Choroid plexus epithelial cell (primary cell): ENCODE measurements at regions not wholly inside any gene's neighbourhood (a gene's known extent, or its start where the extent isn't known, plus 50 kb on each side); places are given as distances from the start of the nearest gene placed in this dataset.
A peak's percentile ranks its signal among the peaks of the same experiment; 100 is the strongest.

Source experiments
- DNase-seq: peaks from one replicate; pipeline ENCODE4 v3.0.0-alpha.2; 2010; ENCODE audit warnings: low read depth
- H3K4me3 ChIP-seq: 2 replicates; pipeline ENCODE4 v1.5.1; 2011; ENCODE audit warnings: low read depth, mild to moderate bottlenecking, control low read depth, low read length, moderate library complexity
- CTCF ChIP-seq: conservative IDR thresholded peaks from 2 replicates; pipeline ENCODE4 v1.5.1; 2011; ENCODE audit warnings: low read depth, mild to moderate bottlenecking, control low read depth, inconsistent platforms, low read length, moderate library complexity

- H3K4me3 ChIP-seq, result no peak overlapping the region
- TF ChIP-seq CTCF, result no peak
- DNase-seq, result no peak
Observed at GRCh38 chr1:17965515-17966100, 142.0 kb upstream of the IGSF21 start.

DNA sequence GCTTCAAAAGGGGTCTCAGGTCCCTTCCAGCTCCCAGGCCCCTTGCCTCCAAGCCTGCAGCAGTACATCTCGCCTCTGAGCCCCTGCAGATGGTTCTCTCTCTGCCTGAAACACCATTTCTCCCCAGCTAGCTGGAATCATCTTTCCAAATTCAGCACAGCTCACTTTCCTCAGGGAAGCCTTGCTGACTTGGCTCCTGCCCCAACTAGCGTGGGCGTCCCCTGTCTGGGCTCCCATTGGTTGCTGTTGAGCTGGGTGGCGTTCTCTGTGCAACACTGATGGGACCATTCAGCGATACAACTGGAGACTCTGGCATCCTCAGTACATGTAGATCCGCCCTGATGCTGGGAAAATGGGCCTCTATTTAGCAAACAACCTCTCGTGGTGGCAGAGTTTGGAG lies 141.3 kb upstream of the IGSF21 start:
- H3K4me3 ChIP-seq, result no peak overlapping the region
- no peak for TF ChIP-seq CTCF
- no peak for DNase-seq

- TF ChIP-seq CTCF, result no peak
- no peak overlapping the region for H3K4me3 ChIP-seq
- no peak for DNase-seq
Observed at GRCh38 chr1:17967623-17968255, 139.9 kb upstream of the IGSF21 start.

DNA sequence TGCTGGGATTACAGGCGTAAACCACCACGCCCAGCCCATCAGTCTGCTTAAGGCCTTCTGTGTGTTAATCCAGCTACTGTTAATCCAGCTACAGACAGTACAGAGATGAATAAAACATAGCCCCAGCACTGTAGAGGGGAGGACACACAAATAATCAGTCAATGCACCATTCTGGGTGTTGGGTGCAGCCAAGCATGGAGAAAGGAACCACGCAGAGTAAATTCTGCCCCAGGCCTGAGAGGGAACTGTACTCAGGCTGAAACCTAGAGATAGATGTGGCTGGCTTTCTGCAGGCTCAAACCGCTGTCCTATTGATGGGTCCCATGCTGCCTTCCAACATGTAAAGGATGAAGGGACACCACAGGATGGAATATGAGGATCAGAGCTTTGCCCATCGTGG lies 136.8 kb upstream of the IGSF21 start:
- no peak for DNase-seq
- no peak for TF ChIP-seq CTCF
- H3K4me3 ChIP-seq, result no peak overlapping the region

DNA sequence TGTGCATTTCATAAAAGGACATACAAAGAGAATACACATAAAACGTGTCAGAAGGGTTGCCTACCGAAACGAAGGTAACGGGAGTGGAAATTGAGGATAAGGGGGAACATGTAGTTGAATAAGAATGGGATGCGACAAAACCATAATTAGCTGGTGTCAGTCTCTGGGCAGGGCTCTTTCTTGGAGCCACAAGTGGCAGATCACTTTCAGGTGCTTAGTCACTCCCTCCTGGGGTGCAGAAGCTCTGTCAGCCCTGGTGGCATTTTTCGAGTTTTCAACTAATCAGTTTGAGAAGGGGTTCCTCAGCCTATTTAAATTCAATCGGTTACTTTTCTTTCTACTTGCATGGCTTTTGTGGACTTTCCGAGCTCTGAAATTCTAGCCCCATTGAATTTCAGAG lies 133.9 kb upstream of the IGSF21 start:
- no peak overlapping the region for H3K4me3 ChIP-seq
- TF ChIP-seq CTCF, result no peak
- DNase-seq, result no peak

DNA sequence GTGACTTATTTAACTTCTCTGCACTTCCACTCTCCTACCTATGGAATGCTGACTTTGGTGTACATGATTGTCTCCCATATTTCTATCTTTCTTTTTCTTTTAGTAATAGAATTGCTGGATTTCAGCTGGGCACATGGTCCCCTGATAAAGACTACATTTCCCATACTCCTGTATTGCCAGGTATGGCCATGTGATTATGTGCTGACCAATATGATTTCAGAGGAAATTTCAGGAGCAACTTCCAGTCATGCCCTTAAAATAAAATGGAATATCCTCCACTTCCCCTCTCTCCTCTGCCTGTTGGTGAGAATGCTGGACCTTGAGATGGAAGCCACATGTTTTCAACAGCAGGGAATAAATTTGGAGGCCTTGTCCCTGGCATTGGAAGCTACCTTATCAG lies 130.7 kb upstream of the IGSF21 start:
- DNase-seq, result peak; percentile 6
- no peak overlapping the region for H3K4me3 ChIP-seq
- no peak for TF ChIP-seq CTCF

GRCh38 chr1:17978016-17978415 lies 129.6 kb upstream of the IGSF21 start:
- no peak for DNase-seq
- no peak overlapping the region for H3K4me3 ChIP-seq
- no peak for TF ChIP-seq CTCF
